Neural progenitor cell (in vitro differentiated cells): ENCODE measurements at regions not wholly inside any gene's neighbourhood (a gene's known extent, or its start where the extent isn't known, plus 50 kb on each side); places are given as distances from the start of the nearest gene placed in this dataset.
"Not testable (repeated sequence)": the region's sequence is repeated elsewhere in the genome, so short reads cannot be mapped to it uniquely, and the experiment has no call there.

Source experiments
- DNase-seq: peaks from one replicate; pipeline ENCODE4 v3.0.0-alpha.2; 2016; ENCODE audit warnings: low spot score
- H2AFZ ChIP-seq: fragments of 200-600 bp; sonication (generic); replicated peaks from 2 replicates; pipeline ENCODE4 v1.6.1; 2016; ENCODE audit warnings: antibody characterized with exemption
- H3F3A ChIP-seq: fragments of 200-600 bp; sonication (generic); 2 replicates; pipeline ENCODE4 v1.6.1; 2016; ENCODE audit warnings: antibody characterized with exemption, low read depth
- H3K27ac ChIP-seq: fragments of 200-600 bp; sonication (generic); 2 replicates; pipeline ENCODE4 v1.5.1; 2016; ENCODE audit warnings: mild to moderate bottlenecking
- H3K27me3 ChIP-seq: fragments of 200-600 bp; sonication (generic); 2 replicates; pipeline ENCODE4 v1.6.1; 2016; ENCODE audit warnings: mild to moderate bottlenecking, moderate library complexity
- H3K36me3 ChIP-seq: fragments of 200-600 bp; sonication (generic); 2 replicates; pipeline ENCODE4 v1.5.1; 2016
- H3K4me1 ChIP-seq: fragments of 200-600 bp; sonication (generic); 2 replicates; pipeline ENCODE4 v1.6.1; 2016; ENCODE audit warnings: mixed run types
- H3K4me2 ChIP-seq: fragments of 200-600 bp; sonication (generic); 2 replicates; pipeline ENCODE4 v1.6.1; 2016
- H3K4me3 ChIP-seq: fragments of 200-600 bp; sonication (generic); 2 replicates; pipeline ENCODE4 v1.5.1; 2016
- H3K79me2 ChIP-seq: fragments of 200-600 bp; sonication (generic); 2 replicates; pipeline ENCODE4 v1.6.1; 2016; ENCODE audit warnings: low read depth
- H3K9ac ChIP-seq: fragments of 200-600 bp; sonication (generic); 2 replicates; pipeline ENCODE4 v1.6.1; 2016
- H3K9me3 ChIP-seq: fragments of 200-600 bp; sonication (generic); 2 replicates; pipeline ENCODE4 v1.5.1; 2016; ENCODE audit warnings: low read depth
- H4K20me1 ChIP-seq: fragments of 200-600 bp; sonication (generic); 2 replicates; pipeline ENCODE4 v1.6.1; 2016; ENCODE audit warnings: low read depth
- H3K27ac Mint-ChIP-seq: 3 replicates; pipeline ENCODE4 v1.8.0; 2021; ENCODE audit warnings: mixed read lengths
- H3K27me3 Mint-ChIP-seq: 2 replicates; pipeline ENCODE4 v1.8.0; 2022; ENCODE audit warnings: low read depth, mild to moderate bottlenecking, inconsistent platforms, moderate library complexity, mixed read lengths; ENCODE audit not compliant: insufficient read depth
- H3K36me3 Mint-ChIP-seq: 3 replicates; pipeline ENCODE4 v1.8.0; 2021; ENCODE audit warnings: mixed read lengths
- H3K4me1 Mint-ChIP-seq: 3 replicates; pipeline ENCODE4 v1.8.0; 2021; ENCODE audit warnings: mixed read lengths
- H3K4me3 Mint-ChIP-seq: 3 replicates; pipeline ENCODE4 v1.8.0; 2021; ENCODE audit warnings: mild to moderate bottlenecking, moderate library complexity, mixed read lengths
- H3K9me3 Mint-ChIP-seq: 3 replicates; pipeline ENCODE4 v1.8.0; 2020; ENCODE audit warnings: mixed read lengths
- EZH2 ChIP-seq: fragments of 200-600 bp; sonication (generic); IDR thresholded peaks from 2 replicates; pipeline ENCODE4 v1.6.1; 2017; ENCODE audit warnings: antibody characterized with exemption, mild to moderate bottlenecking, moderate library complexity
- EZH2phosphoT487 ChIP-seq: fragments of 200-600 bp; sonication (generic); IDR thresholded peaks from 2 replicates; pipeline ENCODE4 v1.6.1; 2017; ENCODE audit warnings: antibody characterized with exemption
- TF ChIP-seq, protein P1 (sequence below): fragments of 200-600 bp; sonication (generic); IDR thresholded peaks from 2 replicates; pipeline ENCODE4 v1.5.1; 2017; ENCODE audit warnings: antibody characterized with exemption, mild to moderate bottlenecking

GRCh38 chr10:23779301-23779700, 340.4 kb downstream of the OTUD1 start:
- H3K4me3 ChIP-seq = no peak overlapping the region
- H2AFZ ChIP-seq = no peak overlapping the region
- H3K79me2 ChIP-seq = no peaks in the 10 kb centered on the region
- peaks cover 20% of the 10 kb centered on the region for H3F3A ChIP-seq
- no peak for DNase-seq
- H3K27me3 ChIP-seq = no peaks in the 10 kb centered on the region
- no peaks in the 10 kb centered on the region for H3K36me3 Mint-ChIP-seq
- no peak overlapping the region for H3K27ac Mint-ChIP-seq
- no peaks in the 10 kb centered on the region for H4K20me1 ChIP-seq
- H3K27ac ChIP-seq = no peak overlapping the region
- peaks cover 7% of the 10 kb centered on the region for H3K4me1 Mint-ChIP-seq
- H3K4me3 Mint-ChIP-seq = no peak overlapping the region
- peaks cover 4% of the 10 kb centered on the region for H3K27me3 Mint-ChIP-seq
- no peaks in the 10 kb centered on the region for H3K36me3 ChIP-seq
- no peaks in the 10 kb centered on the region for H3K9me3 Mint-ChIP-seq
- H3K9ac ChIP-seq = no peak overlapping the region
- no peaks in the 10 kb centered on the region for H3K9me3 ChIP-seq
- TF ChIP-seq EZH2 = no peak
- TF ChIP-seq EZH2phosphoT487 = no peak
- TF ChIP-seq, protein P1, sequence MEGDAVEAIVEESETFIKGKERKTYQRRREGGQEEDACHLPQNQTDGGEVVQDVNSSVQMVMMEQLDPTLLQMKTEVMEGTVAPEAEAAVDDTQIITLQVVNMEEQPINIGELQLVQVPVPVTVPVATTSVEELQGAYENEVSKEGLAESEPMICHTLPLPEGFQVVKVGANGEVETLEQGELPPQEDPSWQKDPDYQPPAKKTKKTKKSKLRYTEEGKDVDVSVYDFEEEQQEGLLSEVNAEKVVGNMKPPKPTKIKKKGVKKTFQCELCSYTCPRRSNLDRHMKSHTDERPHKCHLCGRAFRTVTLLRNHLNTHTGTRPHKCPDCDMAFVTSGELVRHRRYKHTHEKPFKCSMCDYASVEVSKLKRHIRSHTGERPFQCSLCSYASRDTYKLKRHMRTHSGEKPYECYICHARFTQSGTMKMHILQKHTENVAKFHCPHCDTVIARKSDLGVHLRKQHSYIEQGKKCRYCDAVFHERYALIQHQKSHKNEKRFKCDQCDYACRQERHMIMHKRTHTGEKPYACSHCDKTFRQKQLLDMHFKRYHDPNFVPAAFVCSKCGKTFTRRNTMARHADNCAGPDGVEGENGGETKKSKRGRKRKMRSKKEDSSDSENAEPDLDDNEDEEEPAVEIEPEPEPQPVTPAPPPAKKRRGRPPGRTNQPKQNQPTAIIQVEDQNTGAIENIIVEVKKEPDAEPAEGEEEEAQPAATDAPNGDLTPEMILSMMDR = no peak
- peaks cover 18% of the 10 kb centered on the region for H3K4me1 ChIP-seq
- no peak overlapping the region for H3K4me2 ChIP-seq

DNA sequence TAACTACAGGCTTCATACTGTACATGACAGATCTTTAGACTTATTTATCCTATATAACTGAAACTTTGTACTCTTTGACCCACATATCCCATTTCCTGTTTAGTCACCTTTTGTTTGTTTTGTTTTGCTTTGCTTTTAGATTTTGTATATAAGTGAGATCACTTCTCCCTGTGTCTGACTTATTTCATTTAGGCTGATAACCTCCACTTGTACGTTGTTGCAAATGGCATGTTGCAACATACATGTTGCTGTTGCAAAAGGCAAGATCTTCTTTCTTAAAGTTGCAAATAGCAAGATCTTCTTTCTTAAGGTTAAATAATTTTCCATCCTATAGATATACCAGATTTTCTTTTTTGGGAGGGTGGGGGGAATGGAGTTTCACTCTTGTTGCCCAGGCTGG, 341.5 kb downstream of the OTUD1 start:
- no peak for DNase-seq
- no peaks in the 10 kb centered on the region for H3K27me3 ChIP-seq
- H3K4me3 ChIP-seq = no peak overlapping the region
- no peaks in the 10 kb centered on the region for H3K36me3 ChIP-seq
- no peak overlapping the region for H3K4me3 Mint-ChIP-seq
- no peaks in the 10 kb centered on the region for H3K27me3 Mint-ChIP-seq
- no peak overlapping the region for H2AFZ ChIP-seq
- H3K27ac ChIP-seq = no peak overlapping the region
- H3K36me3 Mint-ChIP-seq = no peaks in the 10 kb centered on the region
- H3K4me2 ChIP-seq = no peak overlapping the region
- H3K9ac ChIP-seq = no peak overlapping the region
- H3K79me2 ChIP-seq = no peaks in the 10 kb centered on the region
- H3K9me3 Mint-ChIP-seq = no peaks in the 10 kb centered on the region
- H3K4me1 Mint-ChIP-seq = peaks cover 7% of the 10 kb centered on the region
- no peaks in the 10 kb centered on the region for H4K20me1 ChIP-seq
- H3K4me1 ChIP-seq = peaks cover 26% of the 10 kb centered on the region
- peaks cover 20% of the 10 kb centered on the region for H3F3A ChIP-seq
- no peak overlapping the region for H3K27ac Mint-ChIP-seq
- TF ChIP-seq, protein P1 = no peak
- TF ChIP-seq EZH2phosphoT487 (no peak), EZH2 (no peak)
- H3K9me3 ChIP-seq = no peaks in the 10 kb centered on the region

DNA sequence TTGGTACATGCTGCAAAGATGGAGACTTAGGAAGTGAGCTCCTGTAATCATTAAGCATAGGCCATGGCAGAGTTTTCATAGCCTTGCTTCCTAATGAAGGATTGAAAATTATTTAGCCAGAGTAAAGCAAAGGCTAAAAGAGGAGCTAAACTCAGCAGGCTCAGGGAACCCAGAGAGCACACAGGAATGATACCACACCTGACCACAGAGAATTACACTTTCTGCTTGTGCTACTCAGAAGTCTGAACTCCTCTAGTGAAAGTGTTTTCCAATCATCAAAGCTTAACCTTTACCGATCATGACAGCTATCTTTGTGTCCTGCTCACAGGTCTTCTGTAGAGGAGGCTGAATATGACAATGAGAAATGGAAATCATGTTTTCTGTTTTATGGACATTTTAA, 347.7 kb downstream of the OTUD1 start:
- no peak for DNase-seq
- Mint-ChIP-seq H3K27me3 (no peaks in the 10 kb centered on the region), H3K4me1 (no peaks in the 10 kb centered on the region), H3K9me3 (no peaks in the 10 kb centered on the region), H3K36me3 (no peaks in the 10 kb centered on the region), H3K27ac (no peak overlapping the region), H3K4me3 (no peak overlapping the region)
- Histone ChIP-seq H3K4me3 (no peak overlapping the region), H3K79me2 (no peaks in the 10 kb centered on the region), H3K4me1 (peaks cover 22% of the 10 kb centered on the region), H3K9me3 (no peaks in the 10 kb centered on the region), H3K27me3 (no peaks in the 10 kb centered on the region), H2AFZ (no peak overlapping the region), H3K9ac (no peak overlapping the region), H3F3A (no peaks in the 10 kb centered on the region), H3K27ac (no peak overlapping the region), H3K4me2 (no peak overlapping the region), H4K20me1 (no peaks in the 10 kb centered on the region), H3K36me3 (no peaks in the 10 kb centered on the region)
- TF ChIP-seq EZH2 (no peak), EZH2phosphoT487 (no peak)
- TF ChIP-seq, protein P1 = no peak

- no peak overlapping the region for H3K9ac ChIP-seq
- no peaks in the 10 kb centered on the region for H3K27me3 ChIP-seq
- Mint-ChIP-seq H3K27me3 (peaks cover 2% of the 10 kb centered on the region), H3K36me3 (no peaks in the 10 kb centered on the region), H3K9me3 (no peaks in the 10 kb centered on the region), H3K4me1 (no peaks in the 10 kb centered on the region), H3K4me3 (no peak overlapping the region), H3K27ac (no peak overlapping the region)
- H2AFZ ChIP-seq = no peak overlapping the region
- no peak for DNase-seq
- no peaks in the 10 kb centered on the region for H3K4me1 ChIP-seq
- TF ChIP-seq EZH2phosphoT487 (no peak), EZH2 (no peak)
- H3K27ac ChIP-seq = no peak overlapping the region
- no peak overlapping the region for H3K4me3 ChIP-seq
- no peaks in the 10 kb centered on the region for H3K36me3 ChIP-seq
- H4K20me1 ChIP-seq = no peaks in the 10 kb centered on the region
- no peaks in the 10 kb centered on the region for H3K9me3 ChIP-seq
- no peak overlapping the region for H3K4me2 ChIP-seq
- no peaks in the 10 kb centered on the region for H3F3A ChIP-seq
- H3K79me2 ChIP-seq = no peaks in the 10 kb centered on the region
Observed at GRCh38 chr10:23793577-23793976, 354.7 kb downstream of the OTUD1 start.

DNA sequence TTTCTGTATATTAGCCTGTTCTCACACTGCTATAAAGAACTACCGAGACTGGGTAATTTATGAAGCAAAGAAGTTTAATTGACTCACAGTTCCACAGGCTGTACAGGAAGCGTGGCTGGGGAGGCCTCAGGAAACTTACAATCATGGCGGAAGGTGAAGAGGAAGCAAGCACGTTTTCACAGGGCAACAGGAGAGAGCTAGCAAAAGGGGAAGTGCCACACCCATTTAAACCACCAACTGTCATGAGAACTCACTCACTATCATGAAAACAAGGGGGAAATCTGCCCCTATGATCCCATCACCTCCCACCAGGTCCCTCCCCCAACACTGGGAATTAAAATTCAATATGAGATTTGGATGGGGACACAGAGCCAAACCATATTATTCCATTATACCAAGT, 358.6 kb downstream of the OTUD1 start:
- not testable (repeated sequence) for H3K27me3 ChIP-seq, H3K4me3 ChIP-seq, H3K4me1 Mint-ChIP-seq, H3K27me3 Mint-ChIP-seq, H3K9ac ChIP-seq, DNase-seq, H3K4me1 ChIP-seq, H3F3A ChIP-seq, H3K36me3 ChIP-seq, H3K9me3 Mint-ChIP-seq, H4K20me1 ChIP-seq, H2AFZ ChIP-seq, H3K9me3 ChIP-seq, H3K4me2 ChIP-seq, H3K79me2 ChIP-seq, H3K36me3 Mint-ChIP-seq, H3K27ac Mint-ChIP-seq, H3K27ac ChIP-seq, H3K4me3 Mint-ChIP-seq
